Fibroblast of villous mesenchyme (primary cell): ENCODE measurements at regions not wholly inside any gene's neighbourhood (a gene's known extent, or its start where the extent isn't known, plus 50 kb on each side); places are given as distances from the start of the nearest gene placed in this dataset.

Experiments used
- DNase-seq: peaks from one replicate; pipeline ENCODE4 v3.0.0-alpha.2; 2010; ENCODE audit warnings: low read depth
- H3K4me3 ChIP-seq: 2 replicates; pipeline ENCODE4 v1.5.1; 2011; ENCODE audit warnings: low read depth, mild to moderate bottlenecking, low read length
- TF ChIP-seq, protein P1 (sequence below): IDR thresholded peaks from 2 replicates; pipeline ENCODE4 v1.5.1; 2012; ENCODE audit warnings: low read depth, mild to moderate bottlenecking, low read length; ENCODE audit not compliant: insufficient read depth

DNA sequence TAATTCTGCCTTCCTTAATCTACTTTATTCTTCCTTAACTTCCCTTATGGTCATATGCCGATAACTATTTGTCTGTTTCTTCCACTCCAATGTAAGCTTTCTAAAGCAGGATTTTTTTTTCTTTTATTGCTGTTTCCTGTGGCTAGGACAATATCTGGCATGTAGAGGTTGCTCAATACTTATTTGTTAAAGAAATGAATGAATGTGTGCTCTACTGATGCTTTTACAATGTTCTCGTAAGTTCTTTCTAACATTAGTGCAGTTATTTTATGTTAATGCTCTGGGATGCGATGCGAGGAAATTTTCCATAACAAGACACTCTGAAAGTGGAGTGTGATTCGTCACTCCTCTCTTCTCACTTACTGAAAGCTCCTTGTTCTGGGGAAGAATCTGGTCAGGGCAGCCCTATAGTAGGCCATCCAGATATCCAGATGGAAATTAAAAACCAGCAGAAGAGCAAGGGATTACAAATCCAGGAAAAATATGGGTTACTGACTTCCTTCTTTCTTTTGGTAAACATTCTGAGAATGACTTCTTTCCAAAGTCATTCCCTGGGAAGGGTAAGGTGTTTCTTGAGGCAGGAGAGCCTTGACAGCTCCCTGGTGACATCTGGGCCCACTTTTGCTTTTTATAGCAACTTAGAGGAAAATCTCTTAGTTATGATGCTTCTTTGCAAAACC, 420.4 kb downstream of the PDCD6IP start:
- no peak overlapping the region for H3K4me3 ChIP-seq
- DNase-seq = peak; percentile 11
- TF ChIP-seq, protein P1, sequence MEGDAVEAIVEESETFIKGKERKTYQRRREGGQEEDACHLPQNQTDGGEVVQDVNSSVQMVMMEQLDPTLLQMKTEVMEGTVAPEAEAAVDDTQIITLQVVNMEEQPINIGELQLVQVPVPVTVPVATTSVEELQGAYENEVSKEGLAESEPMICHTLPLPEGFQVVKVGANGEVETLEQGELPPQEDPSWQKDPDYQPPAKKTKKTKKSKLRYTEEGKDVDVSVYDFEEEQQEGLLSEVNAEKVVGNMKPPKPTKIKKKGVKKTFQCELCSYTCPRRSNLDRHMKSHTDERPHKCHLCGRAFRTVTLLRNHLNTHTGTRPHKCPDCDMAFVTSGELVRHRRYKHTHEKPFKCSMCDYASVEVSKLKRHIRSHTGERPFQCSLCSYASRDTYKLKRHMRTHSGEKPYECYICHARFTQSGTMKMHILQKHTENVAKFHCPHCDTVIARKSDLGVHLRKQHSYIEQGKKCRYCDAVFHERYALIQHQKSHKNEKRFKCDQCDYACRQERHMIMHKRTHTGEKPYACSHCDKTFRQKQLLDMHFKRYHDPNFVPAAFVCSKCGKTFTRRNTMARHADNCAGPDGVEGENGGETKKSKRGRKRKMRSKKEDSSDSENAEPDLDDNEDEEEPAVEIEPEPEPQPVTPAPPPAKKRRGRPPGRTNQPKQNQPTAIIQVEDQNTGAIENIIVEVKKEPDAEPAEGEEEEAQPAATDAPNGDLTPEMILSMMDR = no peak

DNA sequence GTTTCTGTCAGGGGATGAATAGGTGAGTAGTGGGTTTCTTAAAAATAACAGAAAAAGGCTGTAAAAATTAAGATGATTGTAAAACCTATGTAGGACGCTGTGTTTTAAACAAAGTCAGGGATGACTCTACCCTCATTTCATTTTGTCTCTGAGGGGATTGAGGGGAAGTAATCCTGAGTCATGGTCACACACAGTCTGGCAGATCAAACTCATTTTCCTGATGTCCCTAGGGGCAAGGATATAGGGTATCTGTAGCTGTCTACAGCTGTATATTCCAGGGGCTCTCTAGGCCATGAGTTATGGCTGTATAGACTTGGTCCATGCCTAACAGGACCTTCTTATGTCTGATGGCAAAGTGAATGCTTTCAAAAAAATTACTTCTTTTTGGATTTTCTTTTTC, 421.1 kb downstream of the PDCD6IP start:
- H3K4me3 ChIP-seq = no peak overlapping the region
- TF ChIP-seq, protein P1 = no peak
- DNase-seq = no peak

DNA sequence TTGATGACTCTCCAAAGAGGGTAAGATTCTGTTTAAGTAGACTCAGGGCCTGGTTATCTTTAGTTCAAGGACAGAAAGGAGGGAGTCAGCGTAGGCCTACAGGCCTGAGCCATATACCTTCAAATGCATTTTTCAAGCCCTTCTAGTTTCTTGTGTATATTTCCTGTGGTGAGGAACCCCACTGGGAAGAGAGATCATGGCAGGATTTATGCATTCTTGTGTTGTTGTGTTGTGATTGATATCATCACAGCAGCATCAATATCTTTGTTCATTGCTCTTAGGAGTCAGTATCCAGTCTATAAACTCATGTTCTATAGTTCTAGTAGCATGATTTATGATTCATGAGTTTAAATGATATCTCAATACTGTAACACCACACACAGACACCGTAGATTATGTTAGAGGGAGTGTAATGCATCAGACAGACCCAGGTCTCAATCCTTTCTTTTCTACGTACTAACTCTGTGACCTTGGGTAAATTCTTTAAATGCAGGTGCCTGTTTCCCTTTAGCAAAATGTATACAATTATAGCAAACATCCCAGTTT, 427.5 kb downstream of the PDCD6IP start:
- TF ChIP-seq, protein P1 = no peak
- DNase-seq = no peak
- H3K4me3 ChIP-seq = no peak overlapping the region

DNA sequence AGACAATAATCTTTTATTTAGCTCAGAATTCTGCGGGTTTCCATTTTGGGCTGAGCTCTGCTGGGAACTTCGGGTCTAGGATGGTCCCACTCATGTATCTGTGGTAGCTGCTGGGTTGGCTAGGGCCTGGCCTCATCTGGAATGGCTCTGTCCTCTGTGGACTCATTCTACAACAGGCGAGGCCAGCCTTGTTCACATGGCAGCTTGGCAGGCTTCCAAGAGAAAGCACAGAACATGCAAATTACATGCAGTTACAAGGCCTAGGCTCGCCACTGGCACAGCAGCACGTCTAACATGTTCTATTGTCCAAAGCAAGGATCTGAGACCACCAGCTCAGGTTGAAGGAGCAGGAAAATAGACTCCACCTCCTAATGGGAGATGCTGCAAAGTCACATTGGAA, 431.4 kb downstream of the PDCD6IP start:
- no peak overlapping the region for H3K4me3 ChIP-seq
- DNase-seq = no peak
- TF ChIP-seq, protein P1 = no peak

DNA sequence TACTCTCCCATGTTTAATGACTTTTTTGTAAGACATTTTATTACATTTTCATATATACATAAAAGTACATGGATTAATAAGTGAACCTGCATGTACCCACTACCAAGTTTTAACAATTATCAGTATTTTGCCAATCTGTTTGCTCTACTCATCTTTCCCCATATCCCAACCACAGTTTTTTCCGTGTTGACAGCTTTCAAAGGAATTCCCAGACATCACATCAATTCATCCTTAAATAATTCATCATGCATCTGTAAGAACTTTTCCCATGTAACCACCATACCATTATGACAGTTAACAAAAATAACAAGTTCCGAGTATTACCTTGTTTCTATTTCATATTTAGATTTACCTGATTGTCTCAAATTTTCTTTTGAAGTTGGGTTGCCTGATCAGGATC, 436.7 kb downstream of the PDCD6IP start:
- TF ChIP-seq, protein P1 = no peak
- H3K4me3 ChIP-seq = no peak overlapping the region
- no peak for DNase-seq

DNA sequence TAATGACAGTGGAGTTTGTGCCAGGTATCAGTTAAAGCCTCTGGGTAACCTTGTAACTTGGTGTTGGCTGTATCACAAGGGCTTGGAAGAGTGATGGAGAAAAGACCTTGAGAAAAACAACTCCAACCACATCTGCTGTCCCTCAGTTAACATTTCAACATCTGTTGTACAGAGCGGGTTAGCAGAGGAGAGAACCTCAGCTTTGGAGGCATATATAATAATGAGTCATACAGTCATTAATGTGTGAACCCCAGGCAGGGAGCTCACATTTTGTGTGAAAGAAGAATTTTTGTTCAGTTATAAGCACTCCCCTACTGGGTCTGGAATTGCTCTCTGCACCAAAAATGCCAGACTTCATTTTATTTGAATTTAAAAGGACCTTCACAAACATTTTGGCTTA, 439.5 kb downstream of the PDCD6IP start:
- peak; percentile 25 for DNase-seq

More for the DNA sequence above, 439.5 kb downstream of the PDCD6IP start:
- TF ChIP-seq, protein P1 = no peak
- no peak overlapping the region for H3K4me3 ChIP-seq
